GM18507 (cell line): ENCODE measurements at regions not wholly inside any gene's neighbourhood (a gene's known extent, or its start where the extent isn't known, plus 50 kb on each side); places are given as distances from the start of the nearest gene placed in this dataset.
"Not testable (repeated sequence)": the region's sequence is repeated elsewhere in the genome, so short reads cannot be mapped to it uniquely, and the experiment has no call there.

Experiments
- DNase-seq: peaks from one replicate; pipeline ENCODE4 v3.0.0; 2011; ENCODE audit warnings: low read depth; ENCODE audit not compliant: insufficient read length; ENCODE audit errors: extremely low spot score
- FAIRE-seq: peaks from 2 replicates; lab custom pipeline; 2011; peaks lifted over from hg19 to GRCh38; lab: Jason Lieb, UNC

DNA sequence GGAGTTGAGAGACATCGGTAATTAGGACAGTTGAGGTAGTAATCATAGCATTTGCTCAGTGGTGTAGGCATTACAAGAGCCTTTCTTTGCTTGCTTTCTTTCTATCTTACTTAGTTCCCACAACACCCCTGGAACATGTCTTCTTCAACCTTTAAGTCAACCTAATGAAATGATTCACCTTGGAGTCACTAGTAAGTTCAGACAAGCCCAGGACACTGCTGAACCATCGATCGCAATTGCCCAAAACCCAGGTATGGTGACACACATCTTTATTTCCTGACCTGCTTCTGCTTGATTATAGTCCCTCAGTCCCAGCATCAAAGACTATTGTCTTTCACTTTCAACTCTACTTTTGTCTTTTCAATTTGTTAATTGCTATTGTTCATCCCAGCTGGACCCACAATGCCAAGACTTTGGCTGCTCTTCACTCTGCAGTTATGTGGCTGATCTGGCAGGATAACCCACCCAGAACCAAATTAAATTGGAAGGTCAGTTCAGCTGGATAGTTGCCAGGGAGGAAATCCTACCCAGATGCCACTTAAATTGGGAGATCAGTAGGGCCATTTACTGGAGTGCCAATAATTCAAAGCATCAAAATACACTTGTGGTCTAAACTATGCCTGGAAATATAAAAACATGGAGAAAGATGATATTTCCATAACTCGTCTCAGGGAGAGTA is 272.9 kb downstream of the RWDD3 start:
- DNase-seq, result no peak
- no peak for FAIRE-seq

DNA sequence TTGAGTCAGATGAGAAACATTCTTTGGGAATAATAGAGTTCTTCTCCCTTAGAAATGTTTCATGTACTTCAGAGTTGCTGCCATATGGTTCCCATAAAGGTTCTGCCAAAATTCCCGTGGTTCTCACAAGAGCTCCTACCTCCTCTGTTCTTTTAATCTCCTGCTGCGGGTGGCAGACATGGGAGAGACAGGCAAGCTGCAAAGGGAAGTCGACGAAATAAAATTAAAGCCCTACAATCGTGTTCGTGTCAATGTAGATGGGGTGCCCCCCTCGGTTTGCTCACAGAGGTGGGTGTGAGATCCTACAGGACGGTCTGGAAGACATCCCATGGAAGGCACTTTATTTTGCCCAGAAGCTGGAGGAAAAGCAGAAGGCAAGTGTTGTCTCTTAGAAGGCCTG is 276.0 kb downstream of the RWDD3 start:
- DNase-seq (no peak), FAIRE-seq (no peak)

DNA sequence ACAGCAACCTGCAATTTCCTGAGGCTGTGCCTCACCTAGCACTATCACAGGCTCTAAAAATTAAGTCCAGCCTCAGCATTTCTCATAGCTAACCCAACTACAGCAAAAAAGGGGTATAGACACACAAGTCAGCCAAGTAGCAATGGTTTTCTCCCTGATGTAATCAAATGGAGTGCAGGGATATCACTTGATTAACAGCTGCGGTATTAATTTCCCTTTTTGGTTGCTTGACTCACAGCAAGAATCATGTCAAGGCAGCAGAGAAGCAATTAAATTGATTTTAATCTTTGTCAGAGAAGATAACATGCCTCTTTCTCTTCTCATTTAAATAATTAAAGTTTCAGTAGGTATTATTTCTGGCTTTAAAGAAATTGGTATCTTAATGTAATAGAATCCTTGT is 278.9 kb downstream of the RWDD3 start:
- DNase-seq, result no peak
- FAIRE-seq, result no peak

DNA sequence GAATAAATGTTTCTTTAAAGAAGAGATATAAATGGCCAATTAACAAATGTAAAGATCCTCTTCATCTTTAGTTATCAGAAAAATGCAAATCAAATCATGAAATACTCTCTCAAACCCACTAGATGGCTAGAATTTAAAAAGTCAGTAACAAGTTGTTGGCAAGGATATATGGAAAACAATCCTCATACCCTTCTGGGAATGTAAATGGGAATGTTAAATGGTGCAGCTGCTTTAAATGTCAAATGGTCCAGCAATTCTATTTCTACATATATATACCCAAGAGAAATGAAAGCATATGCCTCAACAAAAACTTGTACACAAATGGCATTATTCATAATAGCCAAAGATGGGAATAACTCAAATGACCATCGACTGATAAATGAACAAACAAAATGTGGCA is 283.5 kb downstream of the RWDD3 start:
- DNase-seq (no peak), FAIRE-seq (no peak)

DNA sequence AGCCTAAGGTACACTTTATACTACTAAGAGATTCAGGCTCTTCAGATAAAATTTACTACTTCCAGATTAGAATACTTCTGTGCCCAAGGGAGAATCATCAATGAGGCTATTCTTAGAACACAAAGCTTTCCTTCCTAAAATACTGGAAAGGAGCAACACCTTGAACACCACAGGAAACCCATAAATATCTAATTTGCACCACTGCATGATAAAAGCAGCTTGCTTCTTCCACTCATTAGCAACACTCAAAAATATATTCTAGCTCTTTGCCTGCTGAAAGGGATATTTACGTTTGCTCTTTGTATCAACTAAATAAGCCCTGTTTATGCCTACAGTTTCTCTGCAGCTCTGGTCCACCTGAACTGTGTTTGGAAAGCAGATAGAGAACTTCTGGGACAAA is 284.3 kb downstream of the RWDD3 start:
- FAIRE-seq (no peak), DNase-seq (no peak)

DNA sequence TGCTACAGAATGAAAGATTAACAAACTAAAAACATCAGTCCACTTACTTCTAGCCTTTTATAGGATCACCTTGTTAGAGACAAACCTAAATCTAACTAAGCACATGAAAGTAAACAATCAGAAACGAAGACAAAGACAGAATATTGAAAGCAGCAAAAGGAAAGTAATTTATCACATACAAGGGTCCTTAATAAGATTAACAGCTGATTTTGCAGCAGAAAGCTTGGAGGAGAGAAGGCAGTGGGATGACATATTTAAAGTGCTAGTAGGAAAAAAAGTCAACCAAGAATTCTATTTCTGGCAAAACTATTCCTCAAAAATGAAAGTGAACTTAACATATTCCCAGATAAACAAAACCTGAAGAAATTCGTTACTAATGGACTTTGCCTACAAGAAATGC is 286.4 kb downstream of the RWDD3 start:
- FAIRE-seq (no peak), DNase-seq (no peak)

DNA sequence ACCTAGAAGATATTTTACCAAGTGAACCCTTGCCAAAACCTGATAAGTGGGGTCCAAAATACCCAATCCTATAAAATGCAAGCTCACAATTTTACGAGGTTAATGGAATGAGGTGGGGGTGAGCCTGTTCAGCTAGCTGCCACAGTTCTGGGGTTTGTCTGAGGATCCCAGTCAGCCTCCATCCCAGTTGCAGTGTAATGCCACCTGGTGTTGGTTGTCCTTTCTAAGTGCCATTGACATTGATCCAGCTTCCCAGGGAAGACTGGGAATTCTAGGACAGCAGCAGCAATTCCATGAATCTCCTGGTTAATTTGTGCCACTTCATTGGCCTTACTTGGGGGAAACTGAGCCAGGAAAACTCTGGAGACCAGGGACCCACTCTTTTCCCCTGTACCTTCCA is 298.3 kb downstream of the RWDD3 start:
- no peak for DNase-seq
- FAIRE-seq, result no peak

DNA sequence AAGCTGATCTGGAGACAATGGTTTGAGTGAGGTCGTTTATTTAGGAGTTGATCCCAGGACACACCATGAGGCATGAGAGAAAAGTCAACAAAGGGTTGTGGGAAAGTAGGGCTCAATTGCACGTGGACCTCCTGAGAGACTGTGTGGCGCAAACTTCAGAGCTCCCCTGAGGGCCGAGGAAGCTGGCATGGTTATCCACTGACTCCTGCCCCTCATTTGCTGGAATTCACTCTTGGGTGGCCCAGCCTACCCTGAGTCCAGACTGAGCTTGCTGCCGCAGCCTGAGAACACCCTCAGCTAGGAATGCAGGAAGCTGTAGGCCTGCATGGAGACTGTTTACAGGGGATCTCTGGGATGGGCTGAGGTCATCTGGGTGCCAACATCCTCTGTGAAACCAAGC is 301.0 kb downstream of the RWDD3 start:
- no peak for FAIRE-seq
- DNase-seq, result no peak

DNA sequence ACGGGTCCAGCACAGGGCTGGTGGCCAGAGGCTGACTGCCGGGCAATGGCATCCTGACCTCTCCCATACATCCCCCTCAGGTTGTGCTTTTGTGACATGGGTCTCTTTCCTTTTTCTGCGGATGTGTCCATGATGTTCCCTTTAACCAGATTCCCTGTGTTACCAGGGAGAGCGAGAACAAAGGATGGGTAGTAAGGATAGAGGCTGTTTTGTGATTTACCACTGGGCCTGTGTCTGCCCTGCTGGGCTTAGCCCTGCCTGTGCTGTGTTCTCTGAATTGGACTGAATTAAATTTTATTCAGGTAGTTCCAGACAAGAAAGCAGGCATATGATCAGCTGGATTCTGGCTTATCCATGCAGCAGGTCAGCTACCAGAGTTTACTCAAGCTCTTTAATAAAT is 301.6 kb downstream of the RWDD3 start:
- FAIRE-seq, result no peak
- DNase-seq, result no peak

DNA sequence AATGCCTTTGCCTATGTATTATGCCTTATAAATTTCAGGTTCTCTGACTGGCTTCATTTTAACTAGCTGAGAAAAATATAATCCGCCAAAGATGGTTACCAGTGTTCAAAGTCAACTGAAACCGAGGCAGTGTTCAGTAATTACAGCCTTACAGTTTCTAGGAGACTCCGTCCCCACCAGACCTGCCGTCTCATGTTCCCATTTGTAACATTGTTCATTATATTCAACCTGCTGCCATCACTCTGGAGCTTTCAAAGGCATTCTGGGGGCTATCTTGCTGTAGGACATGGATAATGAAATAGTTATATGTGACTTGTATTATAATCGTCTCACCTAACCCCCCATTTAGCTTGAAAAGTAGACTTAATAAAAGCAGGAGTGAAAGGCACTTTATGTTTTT is 302.5 kb downstream of the RWDD3 start:
- DNase-seq, result no peak

DNA sequence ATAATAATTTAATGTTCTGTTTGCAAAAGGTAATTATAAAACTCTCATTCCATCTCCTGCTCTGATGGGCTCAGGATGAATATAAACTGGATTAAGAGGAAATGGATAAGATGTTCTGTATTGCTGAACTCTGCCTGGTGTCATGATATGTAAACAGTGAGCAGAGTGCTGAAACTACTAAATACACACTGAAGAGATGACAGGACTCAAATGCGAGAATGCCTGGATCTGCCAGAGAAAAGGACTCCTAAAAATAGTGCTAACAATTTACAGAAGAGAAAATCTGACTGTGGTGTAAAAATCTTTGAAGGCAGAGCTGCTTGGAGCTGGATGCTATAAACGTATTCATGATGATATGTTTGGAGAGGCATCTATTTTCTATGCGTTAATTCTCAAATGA is 303.2 kb downstream of the RWDD3 start:
- DNase-seq (no peak), FAIRE-seq (no peak)

More for the DNA sequence above, 302.5 kb downstream of the RWDD3 start:
- no peak for FAIRE-seq

DNA sequence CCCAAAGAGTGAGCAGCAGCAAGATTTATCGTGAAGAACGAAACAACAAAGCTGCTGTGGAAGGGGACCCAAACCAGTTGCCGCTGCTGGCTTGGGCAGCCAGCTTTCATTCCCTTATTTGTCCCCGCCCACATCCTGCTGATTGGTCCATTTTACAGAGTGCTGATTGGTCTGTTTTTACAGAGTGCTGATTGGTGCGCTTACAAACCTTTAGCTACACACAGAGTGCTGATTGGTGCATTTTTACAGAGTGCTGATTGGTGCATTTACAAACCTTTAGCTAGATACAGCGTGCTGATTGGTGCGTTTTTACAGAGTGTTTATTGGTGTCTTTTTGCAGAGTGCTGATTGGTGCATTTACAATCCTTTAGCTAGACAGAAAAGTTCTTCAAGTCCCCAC is 304.2 kb downstream of the RWDD3 start:
- not testable (repeated sequence) for DNase-seq, FAIRE-seq

DNA sequence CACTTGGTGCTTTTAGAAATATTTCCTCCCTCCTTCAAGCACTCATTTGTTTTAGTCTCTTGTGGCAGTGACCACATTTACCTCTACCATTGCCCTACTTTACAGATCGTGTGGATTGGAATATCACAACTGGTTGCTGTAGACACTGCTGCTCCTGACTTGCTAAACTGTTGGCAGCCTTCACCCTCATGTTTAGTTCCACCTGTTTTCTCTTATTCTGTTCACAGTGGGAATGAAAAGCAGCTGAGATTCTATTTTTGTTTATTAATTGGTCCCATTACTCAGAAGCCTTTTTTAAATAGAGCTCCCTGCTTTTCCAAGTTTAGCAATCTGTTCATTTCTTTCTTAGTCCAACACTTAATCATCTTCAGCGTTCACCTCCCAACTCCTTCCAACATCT is 308.9 kb downstream of the RWDD3 start:
- DNase-seq (no peak), FAIRE-seq (no peak)

DNA sequence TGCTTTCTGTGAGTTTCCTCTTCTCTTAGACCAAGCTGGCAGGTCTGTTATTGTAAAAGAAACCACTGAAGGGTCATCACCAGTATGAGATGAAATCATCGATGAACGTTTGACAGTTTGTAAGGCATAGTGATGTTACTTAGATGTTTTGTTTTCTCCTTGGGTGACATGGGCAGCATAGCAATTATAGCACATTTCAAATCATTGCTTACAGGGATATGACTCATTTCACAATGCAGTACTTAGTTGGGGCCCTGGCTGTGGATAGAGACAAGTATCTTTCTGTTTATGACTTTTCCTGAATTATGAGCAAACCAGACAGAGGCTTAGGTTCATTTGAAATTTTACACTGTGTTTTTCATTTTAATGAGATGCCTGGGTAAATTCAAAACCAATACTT is 313.0 kb downstream of the RWDD3 start:
- FAIRE-seq (no peak), DNase-seq (no peak)

DNA sequence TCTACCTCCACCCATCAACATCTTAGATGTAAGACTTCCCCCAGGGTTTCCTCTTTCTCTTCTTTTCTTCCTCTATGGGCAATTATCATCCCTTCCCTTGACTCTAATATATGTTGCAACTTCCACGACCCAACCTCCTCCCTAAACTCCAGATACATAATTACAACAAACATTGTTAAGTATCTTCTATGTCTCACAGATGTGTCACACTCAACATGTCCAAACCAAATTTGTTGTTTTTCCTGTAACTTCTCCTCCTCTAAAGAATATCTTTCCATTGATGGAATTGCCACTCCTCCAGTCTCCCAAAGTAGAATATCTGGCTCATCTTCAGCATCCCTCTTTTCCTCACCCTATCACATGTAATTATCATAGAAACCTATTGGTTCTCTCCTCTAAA is 314.2 kb downstream of the RWDD3 start:
- DNase-seq (no peak), FAIRE-seq (no peak)

DNA sequence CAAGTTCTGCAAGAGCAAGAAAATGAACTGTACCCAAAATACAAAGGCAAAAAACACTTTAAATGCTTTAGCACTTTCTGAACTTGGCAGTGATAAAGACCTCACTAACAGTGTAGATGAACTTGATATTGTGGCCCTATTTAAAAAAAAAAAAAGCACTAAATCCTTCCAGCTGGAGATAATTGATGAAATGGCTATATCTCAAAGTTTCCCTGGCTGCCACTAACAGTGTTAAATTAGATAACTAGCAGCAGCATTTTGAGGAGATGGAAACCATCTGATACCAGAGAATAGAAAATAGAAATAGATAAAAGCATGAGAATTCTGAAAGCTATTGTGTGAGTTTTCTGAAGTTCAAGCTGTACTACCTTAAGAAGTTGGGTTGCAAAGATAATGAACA is 317.2 kb downstream of the RWDD3 start:
- DNase-seq (no peak), FAIRE-seq (no peak)

DNA sequence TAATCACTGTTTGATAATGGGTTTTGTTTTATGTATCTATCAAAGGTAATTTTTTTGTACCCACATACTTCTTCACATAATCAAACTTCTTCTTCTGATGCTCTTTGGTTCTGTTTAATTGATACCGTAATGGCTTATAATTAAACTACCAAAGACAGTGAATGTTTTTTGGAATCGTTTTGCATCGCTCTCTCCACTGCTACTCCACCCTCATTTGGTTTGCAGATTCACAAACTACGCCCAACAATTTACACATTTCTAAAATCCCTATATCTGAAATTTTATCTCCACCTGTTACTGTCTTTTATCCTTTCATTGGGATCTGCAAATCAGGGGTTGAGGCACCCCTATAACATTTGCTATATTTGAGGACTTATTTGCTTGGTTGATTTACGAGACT is 319.6 kb downstream of the RWDD3 start:
- no peak for FAIRE-seq

DNA sequence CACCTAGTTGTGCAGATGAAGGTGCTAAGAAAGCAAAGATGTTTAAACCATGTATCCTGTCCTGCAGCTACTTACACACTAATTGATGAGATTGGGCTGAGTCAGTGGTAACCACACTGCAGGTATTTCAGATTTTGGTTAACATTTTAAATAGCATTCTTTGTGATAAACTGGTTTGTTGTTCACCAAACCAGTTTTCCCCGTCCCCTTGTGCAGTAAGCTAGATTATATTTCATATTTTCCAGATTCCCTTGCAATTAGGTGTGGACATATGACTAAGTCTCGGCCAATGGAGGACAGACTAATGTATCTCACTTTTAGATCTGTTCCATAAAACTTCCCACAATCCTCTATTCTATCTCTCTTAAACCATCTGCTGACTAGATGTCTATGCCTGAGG is 320.4 kb downstream of the RWDD3 start:
- no peak for DNase-seq
- no peak for FAIRE-seq

More for the DNA sequence above, 319.6 kb downstream of the RWDD3 start:
- DNase-seq, result no peak

DNA sequence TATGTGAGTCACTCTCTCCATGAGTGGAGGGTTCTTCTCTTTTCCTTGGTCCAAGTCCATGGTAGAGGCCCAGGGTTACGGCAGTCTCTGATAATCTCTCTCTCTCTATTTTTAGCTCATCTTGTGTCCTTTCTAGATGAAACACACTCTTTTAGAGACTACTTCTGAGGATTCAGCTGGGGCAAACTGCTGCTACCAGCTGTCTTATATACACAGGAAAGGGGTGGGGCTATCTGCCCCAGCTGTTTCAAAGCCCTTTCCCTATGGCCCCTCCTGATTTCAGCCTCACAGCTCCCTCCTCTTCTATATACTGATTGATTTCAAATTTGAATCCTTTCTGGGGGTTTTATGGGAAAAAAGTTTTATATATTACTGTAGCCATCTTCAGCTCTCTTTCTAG is 324.8 kb downstream of the RWDD3 start:
- DNase-seq (no peak), FAIRE-seq (no peak)

DNA sequence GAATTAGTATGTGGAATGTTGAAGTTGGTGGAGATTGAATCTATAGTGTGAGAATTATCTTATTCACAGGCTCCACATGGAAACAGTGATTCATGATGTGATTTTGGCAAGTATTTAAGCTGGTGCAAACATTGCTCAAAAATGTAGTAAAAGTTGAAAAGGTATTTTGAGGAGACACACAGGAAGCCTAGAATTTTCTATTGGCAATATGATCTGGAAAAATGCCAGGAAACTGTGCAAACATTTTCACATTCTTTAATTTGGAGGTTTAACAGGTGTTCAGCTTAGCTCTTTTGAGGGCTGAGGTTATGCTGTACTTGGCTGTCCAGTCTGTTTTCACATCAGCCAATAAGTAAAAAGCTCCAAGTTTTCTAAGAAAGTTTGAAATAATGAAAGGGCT is 327.3 kb downstream of the RWDD3 start:
- DNase-seq (no peak), FAIRE-seq (no peak)

DNA sequence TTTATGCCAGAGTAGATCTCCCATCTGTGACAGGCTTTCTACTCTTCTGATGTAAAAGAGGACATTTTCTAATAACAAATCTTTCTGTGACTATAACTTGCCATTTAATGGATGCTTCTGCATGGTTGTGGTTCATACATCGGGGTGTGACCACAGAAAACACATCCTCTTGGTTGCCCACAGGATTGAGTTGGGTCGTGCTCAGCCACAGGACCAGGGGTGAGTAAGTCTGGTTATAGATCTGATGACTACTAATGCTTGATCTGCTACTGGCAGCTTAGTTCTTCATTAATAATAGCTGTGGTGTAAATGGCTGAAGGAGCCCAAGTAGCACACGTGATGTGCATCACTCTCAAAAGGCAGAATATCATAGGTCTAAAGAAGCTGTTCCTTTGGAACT is 328.2 kb downstream of the RWDD3 start:
- DNase-seq, result no peak
- no peak for FAIRE-seq

DNA sequence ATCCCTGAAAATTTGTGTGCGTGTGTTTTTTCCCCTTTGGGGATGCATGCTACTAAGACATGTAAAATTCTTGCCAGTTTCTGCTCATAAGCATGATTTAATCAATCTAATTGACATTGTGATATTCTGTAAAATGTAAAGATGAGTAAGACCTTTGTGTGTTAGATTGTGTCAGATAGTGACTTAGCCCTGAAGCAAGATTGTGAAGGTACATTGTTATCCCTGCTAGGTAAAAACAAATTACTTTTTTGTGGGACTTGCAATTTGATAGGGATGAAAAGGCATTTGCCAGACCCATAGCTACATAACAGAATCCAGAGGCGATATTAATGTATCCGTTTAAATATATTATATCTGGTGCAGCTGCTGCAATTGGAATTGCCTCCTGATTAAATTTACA is 338.0 kb downstream of the RWDD3 start:
- no peak for DNase-seq
- FAIRE-seq, result no peak
